Right cardiac atrium (tissue), 5 donors: ENCODE measurements at regions not wholly inside any gene's neighbourhood (a gene's known extent, or its start where the extent isn't known, plus 50 kb on each side); places are given as distances from the start of the nearest gene placed in this dataset.

Experiments used
- ATAC-seq, 2 donors: fragments of 200-7000 bp; cut with Tn5 transposase; one replicate each; pipeline versions ENCODE4 v1.8.0 to v1.9.1; 2020; ENCODE audit warnings: moderate library complexity in 2 of 2, mild to moderate bottlenecking in 1 of 2
- DNase-seq, 3 donors: peaks; one replicate each; pipeline ENCODE4 v3.0.0-alpha.2; 2020
- H3K27ac ChIP-seq: one replicate; pipeline ENCODE4 v1.5.1; 2013; ENCODE audit warnings: mild to moderate bottlenecking, low read length, control low read depth, moderate library complexity
- H3K27me3 ChIP-seq: one replicate; pipeline ENCODE4 v1.6.1; 2013; ENCODE audit not compliant: control insufficient read depth, insufficient read depth
- H3K4me1 ChIP-seq: one replicate; pipeline ENCODE4 v1.6.1; 2013; ENCODE audit warnings: low read length; ENCODE audit not compliant: control insufficient read depth, insufficient read depth
- H3K4me3 ChIP-seq: one replicate; pipeline ENCODE4 v1.5.1; 2013; ENCODE audit warnings: low read length, control low read depth
- H3K9me3 ChIP-seq: one replicate; pipeline ENCODE4 v1.6.1; 2013; ENCODE audit warnings: low read length; ENCODE audit not compliant: control insufficient read depth
- WGBS: extraction: QIAGEN DNeasy Blood & Tissue Kit; methylation state at CpG from one replicate; pipeline ENCODE4 v1.1.7; 2013; 5-methylcytosine and 5-hydroxymethylcytosine counted together
- intact Hi-C, 4 donors: fragments of 100-400 bp; cut with DNase I; formaldehyde crosslinking; loops; one replicate each; pipeline versions ENCODE4 v1.11.0 to v1.14.0; 2022 to 2023
- donor health status: healthy with polysubstance abuse.
- donor health status: DM: no; HTN: yes; CAD: no.
- donor health status: DM: no; HTN: no; CAD: no.
- donor health status: DM: no; HTN: yes; CAD: no; lungs with severe emphysema.
- donor health status: DM: yes; HTN: yes; CAD: no.

GRCh38 chr15:98421419-98422129, 226.8 kb upstream of the IGF1R start:
- 2% methylated on average over 62 of the region's 62 CpGs for WGBS
- peak; percentile 76 to 91 (median 88) for DNase-seq
- no peaks in the 10 kb centered on the region for H3K27me3 ChIP-seq
- H3K4me1 ChIP-seq, result no peaks in the 10 kb centered on the region
- ATAC-seq, result peak; percentile 85 to 87
- no peaks in the 10 kb centered on the region for H3K9me3 ChIP-seq
- intact Hi-C loops, result loop anchor here (2.0 to 10.0 kb wide), 4 partner anchors 109 to 517 kb away; no protein-coding TSS in a partner anchor
- no peak overlapping the region for H3K27ac ChIP-seq
- H3K4me3 ChIP-seq, result no peak overlapping the region

GRCh38 chr15:98422130-98422478, 226.2 kb upstream of the IGF1R start:
- Histone ChIP-seq H3K27me3 (no peaks in the 10 kb centered on the region), H3K27ac (no peak overlapping the region), H3K9me3 (no peaks in the 10 kb centered on the region), H3K4me1 (no peaks in the 10 kb centered on the region), H3K4me3 (no peak overlapping the region)
- 13% methylated on average over 13 of the region's 13 CpGs for WGBS
- DNase-seq (no peak), ATAC-seq (no peak)
- intact Hi-C loops, result loop anchor here in 3 of 4 donors (5.0 to 10.0 kb wide), 2 partner anchors 110 to 517 kb away; no protein-coding TSS in a partner anchor

- Histone ChIP-seq H3K4me3 (no peak overlapping the region), H3K9me3 (no peaks in the 10 kb centered on the region), H3K4me1 (no peaks in the 10 kb centered on the region), H3K27me3 (no peaks in the 10 kb centered on the region), H3K27ac (no peak overlapping the region)
- ATAC-seq, result no peak
- no peak for DNase-seq
- intact Hi-C loops, result loop anchor here in 2 of 4 donors (10.0 kb wide), 1 partner anchor 520 kb away; no protein-coding TSS in a partner anchor
- WGBS, result 62% methylated on average over 11 of the region's 11 CpGs
Observed at GRCh38 chr15:98425173-98425572, 223.2 kb upstream of the IGF1R start.

- no peaks in the 10 kb centered on the region for H3K27me3 ChIP-seq
- H3K27ac ChIP-seq, result no peak overlapping the region
- no peaks in the 10 kb centered on the region for H3K4me1 ChIP-seq
- 35% methylated on average over 8 of the region's 8 CpGs for WGBS
- intact Hi-C loops, result loop anchor here in 2 of 4 donors (10.0 kb wide), 1 partner anchor 523 kb away; no protein-coding TSS in a partner anchor
- H3K9me3 ChIP-seq, result no peaks in the 10 kb centered on the region
- no peak overlapping the region for H3K4me3 ChIP-seq
- DNase-seq, result no peak
- ATAC-seq, result no peak
Observed at GRCh38 chr15:98427321-98427720, 221.0 kb upstream of the IGF1R start.

- DNase-seq, result peak; percentile 70 to 90 (median 89)
- peak overlapping the region; percentile 37 for H3K27ac ChIP-seq
- no peaks in the 10 kb centered on the region for H3K4me1 ChIP-seq
- intact Hi-C loops, result loop anchor here in 2 of 4 donors (10.0 kb wide), 1 partner anchor 524 kb away; no protein-coding TSS in a partner anchor
- H3K9me3 ChIP-seq, result no peaks in the 10 kb centered on the region
- ATAC-seq, result peak; percentile 79 to 86
- peak overlapping the region; percentile 51 for H3K4me3 ChIP-seq
- no peaks in the 10 kb centered on the region for H3K27me3 ChIP-seq
- 4% methylated on average over 49 of the region's 49 CpGs for whole genome bisulfite sequencing
Observed at GRCh38 chr15:98428253-98428989, 219.9 kb upstream of the IGF1R start.

GRCh38 chr15:98431171-98431570, 217.2 kb upstream of the IGF1R start:
- H3K27ac ChIP-seq, result no peak overlapping the region
- no peaks in the 10 kb centered on the region for H3K9me3 ChIP-seq
- 87% methylated on average over 9 of the region's 9 CpGs for WGBS
- ATAC-seq, result no peak
- no peak overlapping the region for H3K4me3 ChIP-seq
- H3K4me1 ChIP-seq, result no peaks in the 10 kb centered on the region
- intact Hi-C loops, result no loop called here
- no peaks in the 10 kb centered on the region for H3K27me3 ChIP-seq
- DNase-seq, result no peak

- DNase-seq (no peak), ATAC-seq (no peak)
- no peak overlapping the region for H3K27ac ChIP-seq
- no peaks in the 10 kb centered on the region for H3K4me1 ChIP-seq
- no peak overlapping the region for H3K4me3 ChIP-seq
- intact Hi-C loops, result no loop called here
- no peaks in the 10 kb centered on the region for H3K27me3 ChIP-seq
- no peaks in the 10 kb centered on the region for H3K9me3 ChIP-seq
- 49% methylated on average over 6 of the region's 6 CpGs for WGBS
Observed at GRCh38 chr15:98433346-98433745, 215.0 kb upstream of the IGF1R start.

- Histone ChIP-seq H3K9me3 (no peaks in the 10 kb centered on the region), H3K4me3 (no peak overlapping the region), H3K27me3 (no peaks in the 10 kb centered on the region), H3K27ac (no peak overlapping the region), H3K4me1 (no peaks in the 10 kb centered on the region)
- intact Hi-C loops, result no loop called here
- 80% methylated on average over 10 of the region's 10 CpGs for WGBS
- DNase-seq (no peak), ATAC-seq (no peak)
Observed at GRCh38 chr15:98433856-98434255, 214.5 kb upstream of the IGF1R start.

- H3K27ac ChIP-seq, result no peak overlapping the region
- ATAC-seq (no peak), DNase-seq (no peak)
- intact Hi-C loops, result no loop called here
- 95% methylated on average over 2 of the region's 2 CpGs for WGBS
- H3K4me1 ChIP-seq, result no peaks in the 10 kb centered on the region
- no peaks in the 10 kb centered on the region for H3K9me3 ChIP-seq
- no peaks in the 10 kb centered on the region for H3K27me3 ChIP-seq
- no peak overlapping the region for H3K4me3 ChIP-seq
Observed at GRCh38 chr15:98437752-98438151, 210.6 kb upstream of the IGF1R start.

- Histone ChIP-seq H3K4me3 (no peak overlapping the region), H3K9me3 (no peaks in the 10 kb centered on the region), H3K27me3 (no peaks in the 10 kb centered on the region), H3K4me1 (no peaks in the 10 kb centered on the region), H3K27ac (no peak overlapping the region)
- ATAC-seq (no peak), DNase-seq (no peak)
- intact Hi-C loops, result no loop called here
- WGBS, result 81% methylated on average over 5 of the region's 5 CpGs
Observed at GRCh38 chr15:98438326-98438725, 210.0 kb upstream of the IGF1R start.

- Histone ChIP-seq H3K4me3 (no peak overlapping the region), H3K4me1 (no peaks in the 10 kb centered on the region), H3K27me3 (no peaks in the 10 kb centered on the region), H3K9me3 (no peaks in the 10 kb centered on the region), H3K27ac (no peak overlapping the region)
- no peak for DNase-seq
- WGBS, result 92% methylated on average over 7 of the region's 7 CpGs
- intact Hi-C loops, result no loop called here
- no peak for ATAC-seq
Observed at GRCh38 chr15:98438907-98439306, 209.4 kb upstream of the IGF1R start.
